AG08396 (cell line): ENCODE measurements at regions not wholly inside any gene's neighbourhood (a gene's known extent, or its start where the extent isn't known, plus 50 kb on each side); places are given as distances from the start of the nearest gene placed in this dataset.

Experiments used
- DNase-seq: peaks from one replicate; pipeline ENCODE4 v3.0.0; 2012; ENCODE audit warnings: low spot score, mixed read lengths

DNA sequence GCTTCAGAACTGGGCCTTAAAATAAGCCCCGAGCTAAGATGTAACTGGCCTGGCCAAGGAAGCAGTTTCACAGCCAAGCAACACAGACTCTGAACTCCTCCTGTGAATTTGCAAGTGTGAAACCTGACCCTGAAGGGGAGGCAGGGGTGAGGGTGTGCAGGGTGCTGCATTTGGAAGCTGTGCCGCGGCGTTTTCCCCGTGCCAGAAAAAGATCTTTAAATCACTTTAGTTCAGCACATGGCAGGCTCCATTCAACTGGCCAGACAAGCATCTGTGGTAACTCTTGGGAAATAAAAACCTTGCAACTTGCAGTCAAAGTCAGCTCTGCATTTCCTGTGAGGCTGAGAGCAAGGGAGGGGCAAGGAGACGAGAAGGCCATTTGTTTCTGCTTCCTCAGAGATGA lies 209.3 kb upstream of the SOX11 start:
- no peak for DNase-seq

DNA sequence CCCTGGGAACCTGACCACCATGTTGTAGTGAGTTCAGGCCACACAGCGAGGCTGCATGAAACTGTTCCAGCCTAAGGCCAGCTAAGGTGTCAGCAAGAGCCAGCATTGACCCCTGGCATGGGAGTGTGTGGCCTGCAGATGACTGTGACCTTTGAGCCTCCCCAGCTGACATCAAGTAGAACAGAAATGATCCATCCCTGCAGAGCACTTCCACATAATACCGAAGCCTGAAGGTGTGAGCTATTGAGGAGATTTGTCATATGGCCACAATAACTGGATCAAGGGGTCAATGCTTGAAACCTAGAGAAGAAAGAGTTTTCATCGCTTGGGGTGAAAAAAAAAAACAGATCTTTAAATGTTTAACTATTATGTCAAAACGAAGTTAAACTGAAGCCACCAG lies 207.3 kb upstream of the SOX11 start:
- DNase-seq: no peak

DNA sequence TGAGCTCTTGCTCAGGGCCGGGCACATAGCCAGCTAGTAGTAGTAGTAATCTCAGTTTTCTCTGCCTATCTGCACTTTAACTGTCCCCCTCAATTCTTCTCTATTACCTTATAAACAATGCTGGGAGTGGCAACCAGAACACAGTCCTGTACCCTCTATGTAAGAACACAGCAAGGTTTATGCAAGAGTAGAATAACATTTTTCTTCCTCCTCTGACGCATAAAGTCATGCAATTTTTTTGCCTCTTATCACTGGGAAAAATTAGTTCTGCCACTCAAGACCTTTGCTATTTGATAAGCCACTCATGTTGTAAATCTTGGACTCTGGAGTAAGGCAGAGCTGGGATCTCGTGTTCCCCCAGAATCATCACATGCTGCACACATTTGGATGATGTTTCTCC lies 200.7 kb upstream of the SOX11 start:
- DNase-seq: no peak

DNA sequence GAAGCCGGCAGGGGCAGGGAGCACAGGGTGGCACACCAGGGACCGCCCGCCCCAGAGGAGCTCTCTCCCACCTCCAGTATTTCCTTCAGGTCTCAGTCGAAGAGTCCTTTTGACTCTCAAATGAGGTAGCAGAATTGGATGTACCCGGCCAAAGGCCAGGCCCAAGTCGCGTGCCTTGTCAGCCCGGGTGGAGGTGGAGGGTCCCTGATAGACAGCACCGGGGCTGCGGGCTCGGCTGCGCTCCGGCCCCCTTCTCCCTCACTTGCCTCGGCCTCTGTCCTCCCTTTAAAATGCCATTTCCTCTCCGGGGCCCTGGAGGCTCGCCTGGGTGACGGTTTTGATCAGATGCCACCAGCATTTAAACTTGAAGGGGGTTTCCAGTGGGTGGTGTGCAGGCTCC lies 198.9 kb upstream of the SOX11 start:
- DNase-seq: no peak

DNA sequence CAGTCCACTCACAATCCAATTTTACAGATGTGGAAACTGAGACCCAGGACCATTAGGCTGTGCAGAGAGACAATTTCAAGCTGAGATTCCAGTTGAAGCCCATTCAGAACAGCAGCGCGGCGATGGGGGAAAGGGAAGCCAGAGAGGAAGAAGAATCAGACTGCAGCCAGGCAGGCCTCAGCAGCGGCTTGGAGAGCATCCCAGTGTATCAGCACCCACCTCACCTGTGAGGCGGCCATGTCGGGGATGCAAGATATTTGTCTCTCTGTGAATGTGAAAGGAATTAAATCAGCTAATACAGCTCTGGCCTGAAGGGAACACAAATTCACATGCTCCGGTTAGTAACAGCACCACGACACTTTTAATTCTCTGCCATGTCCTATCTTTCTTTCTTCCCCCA lies 198.0 kb upstream of the SOX11 start:
- no peak for DNase-seq

DNA sequence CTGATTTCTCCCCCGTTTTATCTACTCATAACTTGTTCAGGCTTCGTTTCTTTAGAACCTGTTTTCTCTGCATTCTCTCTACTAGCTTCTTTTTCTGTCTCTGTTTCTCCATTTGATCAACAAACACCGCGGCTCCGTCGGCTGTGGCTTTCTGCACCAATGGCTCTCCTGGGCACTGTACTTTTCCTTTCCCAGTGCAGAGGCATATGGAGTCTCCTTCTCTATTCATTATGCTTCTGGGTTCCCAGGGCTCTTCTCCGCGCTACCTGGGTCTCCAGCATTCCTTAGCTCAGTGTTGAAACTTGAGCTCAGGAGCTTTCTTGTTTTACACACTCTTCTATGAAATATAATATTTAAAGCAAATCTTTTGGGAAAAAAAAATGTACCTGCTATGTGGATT lies 196.6 kb upstream of the SOX11 start:
- no peak for DNase-seq

DNA sequence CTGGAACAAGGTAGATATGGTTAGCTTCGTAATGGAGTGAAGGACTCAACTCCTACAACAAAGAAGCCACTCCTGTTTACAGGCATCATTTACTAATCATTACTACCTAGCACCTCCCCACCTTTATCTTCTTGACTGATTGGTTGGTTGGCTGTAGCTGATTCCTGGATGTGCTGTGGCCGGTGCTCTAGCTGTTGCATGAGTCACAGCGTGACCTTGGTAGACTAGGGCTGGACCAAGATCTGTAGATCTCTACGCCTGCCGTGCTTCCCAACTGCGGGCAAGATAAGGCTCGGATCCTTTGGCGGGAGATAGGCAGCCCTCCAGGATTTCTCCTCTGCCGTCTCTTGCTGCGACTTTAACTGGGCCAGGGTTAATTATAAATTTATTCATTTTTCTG lies 194.3 kb upstream of the SOX11 start:
- no peak for DNase-seq

DNA sequence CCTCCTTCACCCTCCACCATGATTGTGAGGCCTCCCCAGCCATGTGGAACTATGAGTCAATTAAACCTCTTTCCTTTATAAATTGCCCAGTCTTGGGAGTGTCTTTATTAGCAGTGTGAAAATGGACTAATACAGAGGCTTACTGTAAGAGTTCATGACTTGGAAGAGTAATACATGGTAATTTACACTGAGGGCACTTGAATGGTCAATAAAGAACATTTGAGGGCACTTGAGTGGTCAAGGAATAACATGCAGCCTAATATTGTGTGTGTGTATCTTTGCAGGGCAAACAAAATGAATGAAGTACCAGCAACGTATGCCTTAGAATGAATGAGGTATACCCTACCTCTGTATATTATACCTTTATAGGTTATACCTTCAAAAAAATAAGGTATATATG lies 190.4 kb upstream of the SOX11 start:
- DNase-seq: no peak

DNA sequence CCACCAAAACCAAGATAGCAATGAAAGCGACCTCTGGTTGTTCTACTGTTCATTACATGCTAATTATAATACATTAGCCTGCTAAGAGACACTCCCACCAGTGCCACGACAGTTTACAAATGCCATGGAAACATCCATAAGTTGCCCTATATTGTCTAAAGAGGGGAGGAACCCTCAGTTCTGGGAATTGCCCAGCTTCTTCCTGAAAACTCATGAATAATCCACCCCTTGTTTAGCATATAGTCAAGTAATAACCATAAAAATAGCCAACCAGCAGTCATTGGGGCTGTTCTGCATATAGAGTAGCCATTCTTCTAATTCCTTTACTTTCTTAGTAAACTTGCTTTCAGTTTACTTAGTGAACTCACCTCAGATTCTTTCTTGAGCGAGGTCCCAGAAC lies 189.8 kb upstream of the SOX11 start:
- no peak for DNase-seq

DNA sequence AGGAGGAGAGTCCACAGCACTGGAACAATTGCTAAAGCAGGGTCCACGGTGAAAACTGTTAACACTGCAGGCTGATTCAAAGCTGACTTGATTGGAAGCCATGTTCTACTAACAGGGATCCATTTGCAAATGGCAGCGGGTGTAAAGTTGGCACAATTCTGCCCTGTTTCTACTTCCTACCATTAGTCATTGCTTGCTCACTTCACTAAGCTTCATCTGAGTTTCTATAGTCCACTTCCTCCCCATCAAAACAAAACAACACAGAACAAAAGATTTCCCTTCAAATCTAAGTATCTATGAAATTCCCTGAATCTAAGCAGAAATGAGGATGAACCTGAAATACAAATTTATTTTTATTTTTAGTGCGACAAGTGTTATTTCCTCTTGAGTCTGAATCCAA lies 187.4 kb upstream of the SOX11 start:
- DNase-seq: no peak

DNA sequence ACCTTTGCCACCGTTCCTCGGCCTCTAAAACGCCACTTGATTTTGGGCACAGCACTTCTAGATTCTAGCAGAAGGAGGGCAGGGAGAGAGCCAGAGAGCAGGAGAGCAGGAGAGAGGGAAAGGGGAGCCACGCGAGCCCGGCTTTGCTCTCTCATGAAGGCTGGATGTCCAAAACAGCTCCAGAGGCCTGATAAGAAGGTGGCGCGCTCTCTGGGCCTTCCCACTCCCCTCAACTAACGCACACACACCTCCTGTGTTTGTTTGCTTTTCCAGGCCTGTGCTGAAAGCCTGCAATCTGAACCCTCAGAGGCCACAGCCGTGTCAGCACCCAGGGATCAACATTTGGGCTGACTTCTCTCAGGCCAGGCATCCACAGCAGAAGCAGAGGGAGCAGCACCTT lies 184.8 kb upstream of the SOX11 start:
- no peak for DNase-seq

DNA sequence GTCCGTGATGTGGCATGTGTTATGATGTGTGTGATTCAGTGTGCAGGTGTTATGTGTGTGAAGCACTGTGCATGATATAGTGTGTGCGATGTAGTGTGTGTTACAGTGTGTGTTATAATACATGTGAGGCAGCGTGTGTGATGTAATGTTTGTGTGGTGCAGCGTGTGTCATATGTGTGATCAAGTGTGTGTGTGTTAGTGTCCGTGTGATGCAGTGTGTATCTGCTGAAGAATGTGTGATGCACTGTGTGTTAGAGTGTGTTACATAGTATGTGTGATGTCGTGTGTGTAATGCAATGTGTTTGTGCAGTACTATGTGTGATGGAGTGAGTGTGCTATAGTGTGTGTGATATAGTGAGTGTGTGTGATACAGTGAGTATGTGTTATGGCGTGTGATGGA lies 182.8 kb upstream of the SOX11 start:
- no peak for DNase-seq

DNA sequence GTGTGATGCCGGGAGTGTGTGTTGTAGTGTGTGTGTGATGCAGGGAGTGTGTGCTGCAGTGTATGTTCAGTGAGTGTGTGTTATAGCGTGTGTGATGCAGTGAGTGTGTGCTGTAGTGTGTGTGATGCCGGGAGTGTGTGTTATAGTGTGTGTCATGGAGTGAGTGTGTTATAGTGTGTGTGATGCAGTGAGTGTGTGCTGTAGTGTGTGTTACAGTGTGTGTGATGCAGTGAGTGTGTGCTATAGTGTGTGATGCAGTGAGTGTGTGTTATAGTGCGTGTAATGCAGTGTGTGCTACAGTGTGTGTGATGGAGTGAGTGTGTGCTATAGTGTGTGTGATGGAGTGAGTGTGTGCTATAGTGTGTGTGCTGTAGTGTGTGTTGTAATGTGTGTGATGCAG lies 182.1 kb upstream of the SOX11 start:
- no peak for DNase-seq

DNA sequence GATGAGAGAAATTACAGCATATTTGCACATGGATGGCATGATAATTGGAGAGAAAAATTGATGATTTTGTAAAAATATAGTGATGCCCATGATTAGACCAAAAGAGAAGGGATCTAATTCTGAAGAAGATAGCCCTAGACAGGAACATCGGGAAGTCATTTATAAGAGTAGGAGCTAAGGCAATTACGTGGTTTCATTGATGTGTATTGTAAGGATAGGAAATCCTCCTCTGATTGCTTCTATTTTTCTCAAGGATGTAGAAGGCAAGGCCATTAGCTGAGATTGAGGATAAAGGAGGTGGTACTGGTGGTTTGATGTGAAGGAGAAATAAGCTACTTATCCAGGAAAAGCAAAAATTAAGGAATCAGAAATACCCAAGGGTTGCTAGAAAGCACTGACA lies 176.5 kb upstream of the SOX11 start:
- DNase-seq: no peak

DNA sequence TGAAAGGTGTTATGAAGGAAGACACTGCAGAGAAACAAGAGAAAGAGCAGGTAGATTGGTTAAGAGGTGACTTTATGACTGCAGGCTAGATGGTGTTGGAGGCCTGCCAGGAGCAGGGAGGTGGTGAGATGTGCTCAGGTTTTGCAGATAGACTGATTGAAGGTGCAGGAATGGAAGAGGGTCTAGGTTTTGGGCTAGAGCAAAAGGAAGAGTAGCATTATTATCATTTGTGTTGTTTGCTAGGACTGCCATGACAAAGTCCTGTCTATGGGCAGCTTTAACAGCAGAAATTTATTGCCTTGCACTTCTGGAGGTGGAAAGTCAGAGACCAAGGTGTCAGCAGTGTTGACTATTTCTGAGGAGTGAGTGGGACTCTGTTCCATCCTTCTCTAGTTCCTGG lies 172.9 kb upstream of the SOX11 start:
- DNase-seq: no peak

DNA sequence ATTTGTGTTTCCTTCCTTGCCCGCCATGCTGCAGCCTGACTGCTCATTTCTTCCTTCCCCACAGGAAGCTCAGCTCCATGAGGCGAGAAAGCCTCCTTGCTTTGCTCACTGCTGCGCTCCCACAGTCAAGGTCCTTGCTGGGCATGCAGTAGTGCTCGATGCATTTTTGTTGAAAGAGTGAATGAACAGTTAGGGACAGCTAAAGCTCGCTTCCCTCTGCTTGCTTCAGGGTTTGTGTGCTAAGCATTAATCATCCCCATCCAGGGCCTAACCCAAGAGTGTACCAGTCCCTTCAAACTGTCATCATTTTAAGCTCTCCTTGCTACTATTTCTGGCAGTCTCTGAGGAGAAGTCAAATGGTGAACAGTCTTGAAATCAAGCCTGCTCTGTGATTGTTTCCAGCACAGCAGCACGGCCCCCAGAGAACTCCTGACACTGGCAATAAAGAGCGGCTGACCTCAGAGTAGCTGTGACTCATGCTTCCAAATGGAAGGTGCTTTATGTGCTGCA lies 171.7 kb upstream of the SOX11 start:
- DNase-seq: no peak

DNA sequence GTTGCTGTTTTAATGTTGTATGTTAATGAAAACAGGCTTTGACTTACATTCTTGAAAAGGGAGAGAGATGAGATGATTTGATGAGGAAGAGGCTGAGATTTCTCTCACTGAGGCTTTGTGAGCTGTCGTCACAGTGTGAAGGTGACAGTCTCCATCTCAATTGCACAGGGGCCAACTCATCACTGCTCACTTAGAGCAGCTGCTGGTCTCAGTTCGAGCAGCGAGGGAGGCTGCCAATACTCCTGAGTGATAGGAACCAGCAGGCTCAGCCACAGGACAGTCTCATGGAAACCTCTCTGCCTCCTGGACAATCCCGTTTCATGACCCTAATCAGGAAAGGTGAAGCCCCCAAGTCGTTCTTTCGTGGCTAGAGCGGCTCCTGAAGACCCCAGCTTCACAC lies 170.7 kb upstream of the SOX11 start:
- DNase-seq: no peak

DNA sequence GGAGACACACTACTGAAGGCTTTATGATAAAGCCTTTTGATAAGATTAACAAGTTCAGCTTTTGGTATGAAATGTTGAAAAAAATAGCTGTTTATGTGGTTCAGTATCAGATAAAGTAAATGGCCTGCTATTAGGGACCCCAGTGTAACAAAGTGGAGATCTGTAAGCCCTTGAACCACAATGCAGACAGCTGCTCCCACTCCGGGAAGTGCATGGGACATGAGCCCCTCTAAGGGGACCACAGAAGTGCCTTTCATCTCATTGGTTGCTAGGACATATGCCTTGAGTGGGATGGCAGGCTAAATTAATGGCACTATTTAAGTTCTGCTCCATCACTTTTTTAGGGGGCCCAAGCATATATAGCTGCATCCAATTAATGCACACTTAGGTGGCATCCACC lies 167.6 kb upstream of the SOX11 start:
- no peak for DNase-seq

DNA sequence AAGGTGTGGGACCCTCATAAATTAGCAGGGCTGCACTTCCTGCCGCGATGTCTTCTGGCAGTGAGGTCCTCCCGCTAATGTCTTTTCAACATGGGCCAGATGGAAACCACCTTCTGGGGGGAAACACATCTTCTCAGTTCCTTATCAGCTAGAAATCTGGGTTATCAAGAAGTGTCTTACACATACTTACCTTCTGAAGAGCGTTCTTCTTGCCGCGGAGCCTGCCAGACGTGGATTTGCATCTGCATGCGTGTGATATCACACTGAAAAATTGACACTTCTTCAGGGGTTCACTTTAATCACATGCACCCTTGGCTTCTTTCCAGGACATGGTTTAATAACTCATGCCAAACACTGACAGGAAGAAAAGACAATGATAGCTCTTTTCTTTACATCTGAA lies 163.5 kb upstream of the SOX11 start:
- no peak for DNase-seq

DNA sequence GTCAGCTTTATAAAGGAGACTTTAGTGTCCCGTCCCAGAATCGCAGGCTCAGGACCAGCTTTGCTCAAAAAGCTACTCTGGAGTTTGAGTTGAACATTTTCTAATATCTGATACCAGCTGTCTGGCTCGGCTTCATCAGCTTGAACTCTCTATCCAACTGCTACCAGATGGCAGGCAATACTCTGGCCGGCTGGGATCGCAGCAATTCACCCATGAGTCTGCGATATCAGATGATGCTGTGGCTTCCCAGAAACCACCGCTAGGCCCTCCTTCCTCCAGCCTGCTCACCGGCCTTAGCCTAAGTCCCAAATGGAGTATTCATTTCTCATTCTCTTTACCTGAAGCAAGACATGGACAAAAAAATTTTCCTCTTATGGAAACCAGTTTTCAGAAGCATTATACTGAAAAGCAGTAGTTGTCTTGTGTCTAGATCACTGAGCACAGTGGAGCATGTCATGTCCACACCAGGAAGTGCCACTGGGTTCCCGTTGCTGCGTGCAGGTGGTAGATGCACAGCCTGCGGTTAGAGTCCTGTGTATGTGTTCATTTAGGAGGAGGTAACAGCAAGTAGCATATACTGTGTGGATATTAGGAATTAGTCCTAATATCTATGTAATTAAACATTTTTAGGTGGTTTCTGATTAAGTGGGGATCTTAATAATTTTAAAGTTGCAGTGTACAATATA lies 162.0 kb upstream of the SOX11 start:
- DNase-seq: no peak

DNA sequence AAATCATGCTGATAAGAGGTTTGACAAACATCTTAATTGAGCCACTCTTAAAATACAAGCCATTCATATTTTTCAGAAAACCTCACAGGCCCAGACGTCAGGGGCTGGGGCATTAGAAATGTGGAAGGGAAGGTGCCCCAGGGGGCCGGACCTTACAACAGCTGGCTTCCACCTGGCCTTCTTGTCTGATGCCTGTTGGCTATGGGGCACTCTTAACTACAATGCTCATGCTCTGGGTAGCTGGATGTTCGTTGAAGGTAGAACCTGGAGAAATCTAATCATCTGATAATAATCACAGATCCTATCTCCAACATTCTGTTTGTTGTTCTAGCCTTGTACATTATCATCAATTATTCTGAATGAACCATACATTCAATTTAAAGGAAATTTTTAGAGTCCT lies 156.9 kb upstream of the SOX11 start:
- no peak for DNase-seq

DNA sequence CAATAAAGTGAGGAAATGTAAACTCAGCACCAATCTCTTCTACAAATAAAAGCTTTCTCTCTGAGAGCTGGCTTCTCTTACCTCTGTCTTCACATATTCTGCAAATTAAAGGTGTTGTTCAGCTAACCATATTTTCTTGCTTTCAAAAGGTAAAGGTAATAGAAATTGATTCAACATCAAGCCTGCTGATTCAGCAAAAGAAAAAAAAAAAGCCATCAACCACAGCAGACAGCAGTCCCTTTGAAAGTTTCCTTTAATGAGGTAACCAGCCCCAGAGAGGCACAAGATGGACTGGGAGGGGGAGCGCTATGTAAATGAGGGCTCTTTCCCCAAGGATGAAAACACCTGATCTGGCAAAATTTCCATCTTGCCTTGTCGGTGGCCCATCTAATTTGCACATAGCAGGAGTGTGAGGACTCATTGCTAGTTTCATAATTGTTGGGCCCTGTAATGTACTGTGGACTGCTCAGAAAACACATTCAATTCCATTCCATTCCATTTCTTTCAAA lies 154.9 kb upstream of the SOX11 start:
- DNase-seq: no peak

DNA sequence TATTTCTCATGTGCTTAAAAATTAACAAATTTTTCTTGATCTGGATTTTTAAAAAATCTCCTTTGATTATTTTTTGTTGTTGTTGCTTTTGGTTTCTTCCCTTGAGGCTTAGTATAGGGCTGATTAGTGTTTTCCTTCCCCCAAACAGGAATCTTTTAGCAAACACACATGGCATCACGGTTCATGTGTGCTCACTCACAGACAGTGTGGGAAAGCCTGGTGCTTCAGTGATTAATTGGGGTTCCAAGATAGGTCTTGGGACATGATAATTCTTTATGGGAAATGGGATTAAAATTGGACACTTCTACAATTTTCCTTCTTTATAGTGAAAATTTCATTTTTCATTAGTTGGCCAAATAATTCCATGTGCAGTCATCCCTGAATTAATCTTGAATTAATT lies 153.9 kb upstream of the SOX11 start:
- DNase-seq: no peak

DNA sequence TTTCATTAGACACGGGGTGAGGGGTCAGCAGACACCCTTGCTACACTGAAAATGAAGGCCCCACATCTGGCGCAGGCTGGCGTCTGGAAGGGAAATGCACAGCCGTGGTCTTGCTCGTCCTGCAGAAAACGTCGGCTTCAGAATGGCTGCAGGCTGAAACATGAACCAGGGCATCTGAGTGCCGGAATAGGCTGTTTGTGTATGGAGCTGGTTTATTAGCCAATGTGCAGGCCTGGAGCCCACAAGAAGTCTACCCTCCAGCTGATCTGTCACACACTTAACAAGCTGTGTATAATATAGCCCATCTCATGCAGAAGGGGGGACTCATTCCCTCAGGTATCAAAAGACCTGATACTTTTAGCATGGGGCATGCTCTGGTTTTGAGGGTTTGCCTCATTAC lies 153.4 kb upstream of the SOX11 start:
- no peak for DNase-seq
